ENCODE measurements at regions not wholly inside any gene's neighbourhood (a gene's known extent, or its start where the extent isn't known, plus 50 kb on each side); places are given as distances from the start of the nearest gene placed in this dataset.

DNA sequence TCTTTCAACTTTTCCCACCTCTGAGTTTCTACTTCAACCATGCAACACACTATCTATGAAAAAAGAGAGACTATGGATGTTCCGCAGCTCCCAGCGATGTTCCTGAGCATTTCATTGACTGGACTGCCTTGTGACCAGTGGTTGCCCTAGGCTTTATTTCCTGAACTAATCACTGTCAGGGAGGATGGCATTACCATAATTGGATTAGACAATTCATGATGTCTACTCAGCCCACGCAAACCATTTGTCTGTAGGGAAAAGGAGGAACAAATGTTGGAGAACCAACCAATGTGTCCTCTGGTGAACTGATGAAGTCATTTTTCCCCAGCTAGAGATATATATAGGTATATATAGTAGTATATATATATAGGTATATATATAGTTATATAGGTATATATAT, 229.3 kb upstream of the MCTP2 start:
- ATAC-seq, result no peak

DNA sequence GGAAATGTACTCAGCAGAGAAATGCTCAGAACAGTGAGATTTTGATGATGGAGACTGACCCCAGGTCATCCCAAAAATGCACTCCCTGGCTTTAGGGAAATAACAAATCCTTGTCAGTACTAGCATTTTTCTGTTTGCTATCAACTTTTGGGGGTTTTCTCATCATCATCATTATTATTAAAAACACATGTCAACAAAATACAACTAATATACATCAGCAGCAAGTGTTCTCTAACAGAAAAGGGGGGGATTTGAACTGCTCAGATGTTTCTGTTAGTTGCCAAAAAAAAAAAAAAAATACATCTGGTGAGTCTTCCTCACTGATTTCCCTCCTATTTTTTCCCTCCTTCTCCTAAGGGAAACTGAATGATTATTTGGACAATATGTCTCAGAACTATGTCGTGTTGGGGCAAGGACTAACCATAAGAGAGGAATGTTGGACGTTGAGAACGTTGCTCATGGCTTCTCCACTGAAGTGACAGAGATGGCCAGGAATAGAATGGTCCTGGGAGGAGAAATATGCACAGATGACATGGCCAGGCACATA, 230.0 kb upstream of the MCTP2 start:
- no peak for ATAC-seq

DNA sequence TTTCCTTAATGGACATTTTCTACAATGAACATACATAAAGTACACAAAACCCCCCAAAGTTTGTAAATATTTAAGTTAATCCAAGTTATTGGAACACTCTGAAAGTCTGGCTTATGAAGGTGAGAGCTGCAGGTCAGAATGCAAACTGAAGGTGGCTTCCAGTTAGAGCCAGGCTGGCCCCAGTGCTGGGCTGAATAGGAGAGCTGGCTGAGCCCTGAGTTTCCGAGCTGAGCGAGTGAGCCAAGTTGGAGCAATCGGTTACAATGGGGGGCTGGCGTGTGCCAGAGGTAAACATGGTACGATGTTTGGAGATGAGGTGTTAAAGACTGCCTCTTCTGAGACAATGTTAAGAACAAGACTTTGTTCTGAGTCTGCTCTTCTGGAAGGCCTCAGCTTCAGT, 230.8 kb upstream of the MCTP2 start:
- ATAC-seq, result no peak

DNA sequence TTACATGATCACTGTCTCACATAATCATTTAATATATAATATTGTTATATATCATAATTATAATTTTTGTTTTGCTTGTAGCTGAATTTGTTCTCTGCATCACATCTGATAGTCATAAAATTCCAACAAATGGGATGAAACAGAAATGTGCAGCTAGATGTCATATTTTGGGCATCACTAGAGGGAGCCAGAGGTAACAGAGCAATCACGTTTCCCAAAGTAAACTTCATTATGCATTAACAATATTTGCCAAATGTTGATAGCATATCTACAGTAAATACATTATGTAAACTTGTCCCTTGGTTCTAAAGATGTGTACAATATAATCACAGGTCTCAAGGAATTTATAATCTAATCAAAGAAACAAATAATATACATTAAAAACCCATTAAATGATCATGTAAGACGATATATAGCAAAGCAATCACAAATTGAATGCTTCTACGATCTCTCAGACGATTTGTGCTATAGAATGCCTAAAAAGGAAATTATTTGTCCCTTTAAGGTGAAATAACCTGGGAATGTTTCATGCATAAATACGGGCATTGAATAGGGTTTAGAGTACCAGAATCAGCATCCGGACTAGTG, 234.2 kb upstream of the MCTP2 start:
- no peak for ATAC-seq

DNA sequence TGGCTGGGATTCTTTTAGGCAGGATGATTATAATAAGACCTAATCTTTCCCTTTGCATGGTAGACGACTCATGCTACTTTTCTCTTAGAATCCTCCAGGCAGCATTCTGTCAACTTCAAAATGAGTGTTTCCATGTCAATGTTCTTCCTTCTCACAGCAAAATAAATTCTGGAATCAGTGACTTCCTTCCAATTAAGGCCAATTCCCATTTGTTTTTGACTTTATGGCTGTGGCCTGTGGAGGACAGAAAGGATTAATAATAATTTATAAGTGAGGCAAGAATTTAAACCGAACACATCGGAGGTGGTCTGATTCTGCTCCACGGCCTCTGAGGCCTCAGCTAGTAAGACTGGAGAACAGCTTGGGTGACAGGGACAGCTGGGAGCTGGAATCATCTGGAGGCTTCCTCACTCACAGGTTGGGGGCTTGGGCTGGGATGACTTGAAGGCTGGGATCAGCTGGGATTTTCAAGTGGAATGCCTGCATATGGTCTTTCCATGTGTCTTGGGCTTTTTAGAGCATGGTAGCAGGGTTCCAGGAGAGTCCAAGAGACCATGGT, 241.8 kb upstream of the MCTP2 start:
- no peak for ATAC-seq

DNA sequence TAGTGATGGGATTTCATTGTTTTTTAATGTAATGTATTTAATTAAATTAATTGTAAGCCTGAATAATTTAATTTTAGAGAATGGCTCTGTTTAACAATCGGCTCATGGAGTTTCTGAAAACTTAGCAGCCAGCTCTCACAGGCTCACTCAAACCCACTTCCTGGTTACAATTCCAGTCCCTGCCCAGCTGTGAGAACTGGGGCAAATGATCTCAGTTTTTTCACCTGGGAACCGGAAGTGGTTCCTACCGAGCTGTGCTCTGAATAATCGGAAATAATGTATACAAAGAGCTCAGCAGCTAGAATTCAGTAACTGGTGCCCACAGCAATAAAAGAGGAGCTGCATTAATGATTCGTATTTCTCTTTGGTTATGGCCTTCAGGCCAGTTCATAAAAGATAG, 244.3 kb upstream of the MCTP2 start:
- no peak for ATAC-seq

DNA sequence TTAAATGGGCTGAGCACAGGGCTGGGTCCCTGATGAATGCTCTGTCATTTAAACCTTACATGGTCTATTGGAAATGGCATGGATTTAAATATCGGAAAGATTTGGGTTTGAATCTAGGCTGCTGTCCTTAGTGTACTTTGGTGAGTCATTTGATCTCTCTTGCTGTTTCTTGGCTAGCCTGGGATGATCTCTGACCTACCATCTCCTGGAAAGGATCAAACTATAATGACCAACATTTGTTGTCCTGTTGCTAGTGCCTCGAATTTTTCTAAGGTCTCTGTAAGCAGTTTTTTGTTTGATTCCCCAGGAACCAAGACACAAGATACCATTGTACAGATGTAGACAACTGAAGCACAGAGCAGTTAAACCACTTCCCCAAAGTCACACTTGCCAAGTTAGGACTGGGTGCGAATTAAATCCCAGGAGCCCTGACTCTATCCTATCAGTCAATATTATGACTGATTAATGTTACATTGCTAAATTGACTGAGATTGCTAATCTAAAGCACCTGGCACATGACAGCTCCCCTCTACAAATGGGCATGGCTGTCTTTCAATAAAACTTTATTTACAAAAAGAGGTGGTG, 244.9 kb upstream of the MCTP2 start:
- ATAC-seq, result no peak

DNA sequence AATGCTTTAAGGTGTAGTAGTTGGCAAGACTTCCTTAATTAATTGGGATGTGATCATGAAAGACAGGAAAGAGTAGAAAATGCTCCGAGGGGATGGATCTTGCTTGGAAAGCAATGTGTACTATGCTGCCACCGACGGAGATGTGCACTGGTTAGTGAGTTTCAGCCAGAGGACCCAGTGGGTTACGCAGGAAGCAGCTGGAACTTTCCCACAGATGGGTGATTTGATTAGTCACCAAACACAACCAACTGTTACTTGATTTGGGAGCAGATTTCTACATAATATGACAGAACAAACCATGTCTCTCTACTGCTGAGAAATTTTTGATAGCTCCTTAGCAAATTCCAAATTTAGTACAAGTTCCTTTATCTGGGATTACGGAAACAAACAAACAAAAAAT, 245.4 kb upstream of the MCTP2 start:
- no peak for ATAC-seq

DNA sequence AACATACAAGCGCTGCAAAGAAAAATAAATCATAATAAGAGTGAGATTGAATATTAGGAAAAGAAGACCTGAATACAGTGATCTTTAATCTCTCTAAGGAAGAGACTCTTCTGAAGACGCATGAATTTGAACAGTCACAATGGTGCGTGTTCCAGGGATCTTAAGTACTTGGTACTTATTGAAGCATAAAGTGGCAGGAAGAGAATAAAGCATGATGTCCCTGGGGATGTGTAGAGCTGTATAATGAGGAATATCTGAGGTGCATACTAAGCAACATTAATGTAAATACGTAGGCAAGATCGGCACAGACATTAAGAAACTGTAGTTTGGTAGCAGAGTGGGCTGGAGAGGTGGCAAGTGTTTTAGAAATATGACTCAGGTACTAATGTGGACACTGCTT, 246.2 kb upstream of the MCTP2 start:
- no peak for ATAC-seq

DNA sequence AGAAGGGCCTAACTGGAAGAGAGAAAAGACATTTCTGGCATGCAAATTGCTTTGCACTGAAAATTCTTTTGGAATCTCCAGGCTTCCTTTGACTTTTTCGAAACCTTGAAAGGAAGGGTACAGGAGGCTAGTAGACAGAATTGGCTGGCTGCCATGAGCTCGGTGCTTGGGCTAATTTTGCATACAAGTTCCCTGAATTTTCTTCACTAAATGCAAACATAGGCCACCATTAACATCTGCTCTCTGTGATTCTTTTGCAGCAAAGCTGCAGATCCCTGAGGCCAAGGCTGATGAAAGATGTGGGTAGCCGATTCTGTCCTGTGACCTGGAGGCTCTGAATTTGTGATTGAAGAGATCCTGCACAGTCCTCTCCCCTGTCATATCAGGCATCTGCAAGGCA, 247.8 kb upstream of the MCTP2 start:
- ATAC-seq, result no peak

DNA sequence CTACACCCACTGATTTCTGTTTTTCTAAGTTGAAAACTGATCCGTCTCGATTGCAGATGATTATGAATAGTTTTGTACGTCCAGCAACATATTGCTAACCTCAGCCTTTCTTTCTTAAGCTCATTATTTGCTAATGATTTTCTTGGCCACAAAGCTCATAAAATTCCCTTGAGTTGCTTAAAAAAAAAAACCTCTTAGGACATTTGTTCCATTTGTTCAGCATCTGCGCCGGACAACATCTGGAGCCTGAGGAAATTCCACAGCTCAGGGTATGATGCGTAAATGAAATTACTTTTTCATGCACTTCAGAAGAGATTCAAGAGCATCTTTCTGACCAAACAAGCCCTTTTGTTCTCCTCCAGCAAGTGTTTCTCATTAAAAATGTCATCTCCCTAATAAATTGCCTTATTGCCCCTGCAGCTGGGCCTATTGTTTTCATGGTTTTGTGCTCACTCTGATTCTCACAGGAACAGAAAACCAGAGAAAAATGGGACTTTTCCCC, 249.1 kb upstream of the MCTP2 start:
- ATAC-seq, result no peak

DNA sequence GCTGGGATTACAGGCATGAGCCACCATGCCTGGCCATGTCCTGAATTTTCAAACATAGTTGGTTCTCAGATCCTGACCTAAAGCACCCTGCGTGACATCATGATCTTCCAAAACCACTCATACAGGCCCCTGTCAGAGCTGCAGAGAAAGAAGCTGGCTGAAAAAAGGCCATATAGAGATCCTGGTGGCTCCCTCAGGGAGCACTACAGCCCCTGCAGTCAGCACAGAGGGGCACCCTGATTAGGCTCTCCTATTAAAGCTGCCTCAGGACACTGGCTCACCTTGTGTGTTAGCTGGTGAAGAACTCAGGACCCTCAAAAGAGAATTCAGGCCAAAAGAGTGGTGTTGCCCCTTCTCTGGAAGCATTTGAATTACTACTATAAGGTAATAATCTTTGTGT, 249.7 kb upstream of the MCTP2 start:
- no peak for ATAC-seq

DNA sequence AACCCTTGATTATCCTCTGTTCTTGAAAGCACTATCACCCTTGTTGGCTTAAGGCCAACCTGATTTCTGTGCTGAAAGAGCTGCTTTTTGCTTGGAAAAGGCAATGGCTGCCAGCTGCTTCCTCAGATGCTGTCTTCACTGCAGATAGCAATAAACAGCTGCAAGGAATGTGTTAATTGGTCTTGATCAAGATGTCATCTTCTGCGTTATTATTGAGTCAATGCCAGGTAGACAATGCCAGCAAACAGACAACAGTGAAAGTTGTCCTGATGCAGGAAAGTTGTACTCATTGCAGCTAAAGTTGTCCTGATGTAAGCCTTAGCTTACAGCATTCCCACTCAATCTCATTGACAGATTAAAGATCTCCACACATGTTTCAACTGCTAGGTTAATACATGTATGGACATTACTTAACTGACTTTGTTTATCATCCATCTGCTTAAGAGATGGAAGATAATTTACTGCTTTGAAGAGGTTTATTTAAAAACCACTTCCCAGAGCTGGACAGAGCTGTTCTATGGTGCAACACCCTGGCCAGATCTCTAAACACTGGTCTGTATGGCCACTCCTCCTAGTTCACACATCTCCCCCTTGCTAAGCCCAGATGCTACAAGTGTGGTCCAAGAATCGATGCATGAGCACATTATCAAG, 251.0 kb upstream of the MCTP2 start:
- ATAC-seq, result no peak

DNA sequence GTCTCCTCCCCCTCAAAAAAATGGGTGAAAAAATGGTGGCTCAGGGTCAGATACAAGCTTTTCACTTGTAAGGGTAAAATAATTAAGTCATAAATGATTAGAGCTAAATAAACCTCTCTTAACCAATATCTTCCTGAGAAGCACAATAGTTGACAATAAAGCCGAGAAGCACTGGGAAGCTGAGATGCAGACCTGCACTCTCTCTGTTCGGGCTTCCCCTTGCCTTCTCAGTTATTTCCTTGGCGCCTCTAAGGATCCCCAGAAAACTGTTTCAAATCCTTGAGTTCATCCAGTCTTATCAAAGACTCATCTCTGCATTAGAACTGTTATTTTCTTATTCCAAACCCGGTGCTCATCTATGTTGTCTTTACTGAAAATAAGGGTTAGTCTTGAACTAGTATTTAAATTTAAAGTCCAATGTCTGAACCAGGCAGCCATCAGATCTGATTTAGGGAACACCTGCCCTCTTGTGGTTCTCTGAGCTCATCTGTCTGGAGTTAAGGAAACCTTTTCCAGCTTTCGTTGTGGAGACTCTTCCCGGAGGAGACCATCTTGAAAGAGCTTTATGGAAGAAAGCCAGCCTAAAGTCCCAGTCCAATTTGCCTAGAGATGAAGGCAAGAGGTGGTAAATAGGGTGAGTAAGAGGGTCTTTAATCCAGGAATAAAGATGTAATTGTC, 256.4 kb upstream of the MCTP2 start:
- ATAC-seq, result peak; percentile 61

DNA sequence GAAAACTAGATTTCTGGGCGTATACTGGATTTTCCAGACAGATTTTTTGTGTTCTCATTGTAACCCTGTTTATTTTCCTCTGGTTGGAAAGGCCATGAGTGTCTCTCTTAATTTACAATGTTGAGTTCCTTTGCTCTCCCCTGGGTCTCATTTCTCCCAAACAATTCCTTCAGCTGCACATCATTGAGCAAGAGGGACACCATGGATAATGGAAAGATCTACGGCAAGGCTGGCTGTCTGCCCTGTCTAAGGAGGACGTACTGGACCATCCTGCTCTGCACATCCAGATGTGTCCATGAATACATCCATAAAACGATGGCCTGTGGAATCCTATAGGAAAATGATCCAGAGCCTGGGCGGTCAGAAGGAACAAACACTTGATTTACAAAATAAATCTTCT, 258.1 kb upstream of the MCTP2 start:
- ATAC-seq, result no peak

DNA sequence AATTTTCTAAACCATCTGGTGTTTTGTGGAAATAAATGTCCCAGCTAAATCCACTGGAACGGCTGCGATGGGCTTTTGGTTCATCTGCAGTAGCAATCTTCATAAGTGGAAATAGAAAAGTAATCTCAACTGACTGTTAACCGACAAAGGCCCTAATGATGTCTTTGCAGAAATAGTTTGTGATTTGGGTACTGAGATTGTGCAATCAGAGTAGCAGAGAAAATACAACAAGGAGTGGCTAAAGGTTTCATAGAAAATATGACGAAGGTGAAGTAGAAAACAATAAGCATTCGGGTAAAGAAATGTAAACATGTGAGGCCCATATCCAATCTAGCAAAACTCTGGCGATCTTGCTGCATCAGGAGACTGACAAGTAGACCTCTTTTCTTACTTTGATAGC, 262.6 kb upstream of the MCTP2 start:
- no peak for ATAC-seq

DNA sequence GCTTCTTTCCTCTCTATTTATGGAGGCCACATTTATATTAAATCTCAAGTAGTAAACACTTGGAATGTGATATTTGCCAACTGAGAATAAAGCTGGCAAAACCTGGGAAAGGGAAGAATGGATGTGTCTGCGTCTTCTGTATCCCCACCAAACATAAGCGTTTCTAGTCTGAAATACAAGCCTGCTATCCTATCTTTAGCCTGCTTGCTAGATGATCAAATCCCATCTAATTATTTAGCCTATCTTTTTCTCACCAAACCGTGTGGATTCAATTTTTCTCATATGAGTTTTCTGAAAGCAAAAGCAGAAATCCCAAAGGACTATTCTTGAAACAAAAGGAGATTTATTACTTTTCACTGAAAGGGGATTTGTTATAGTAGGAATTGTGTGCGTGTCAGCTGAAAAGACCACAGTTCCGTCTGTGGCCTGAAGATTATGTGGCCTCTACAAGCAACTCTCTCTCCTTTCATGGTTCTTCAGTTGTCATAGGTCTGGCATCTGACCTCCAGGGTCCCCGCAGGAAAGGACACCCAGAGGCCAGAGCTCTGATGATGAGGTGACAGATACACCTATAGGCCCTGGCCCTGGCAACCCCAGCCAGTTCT, 266.0 kb upstream of the MCTP2 start:
- no peak for ATAC-seq

DNA sequence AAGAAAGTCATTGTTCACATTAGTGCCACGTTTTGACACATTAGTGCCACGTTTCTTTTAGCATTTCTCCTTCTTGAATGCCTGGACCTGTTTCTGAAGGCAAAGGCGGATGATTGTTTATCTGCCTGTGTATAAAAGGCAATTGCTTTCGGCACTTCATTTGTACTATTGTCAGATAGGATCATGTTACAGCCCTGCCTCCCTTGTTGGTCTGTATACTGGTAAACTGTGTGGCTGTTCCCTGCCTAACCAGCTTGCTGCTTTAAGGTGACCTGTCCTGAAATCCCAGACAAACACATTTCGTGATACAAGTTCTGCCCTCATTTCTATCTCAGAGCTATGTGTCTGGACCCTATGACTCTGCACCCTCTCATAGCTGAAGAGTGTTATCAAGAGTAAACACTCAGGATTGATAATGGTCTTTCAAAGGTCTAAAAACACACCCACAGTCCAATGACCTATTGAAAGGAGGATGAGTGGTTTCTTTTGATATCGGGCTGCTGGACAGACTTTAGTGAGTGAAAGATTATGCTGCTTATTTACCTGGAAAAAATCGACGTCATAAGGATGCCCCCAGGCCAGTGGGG, 276.3 kb upstream of the MCTP2 start:
- no peak for ATAC-seq

DNA sequence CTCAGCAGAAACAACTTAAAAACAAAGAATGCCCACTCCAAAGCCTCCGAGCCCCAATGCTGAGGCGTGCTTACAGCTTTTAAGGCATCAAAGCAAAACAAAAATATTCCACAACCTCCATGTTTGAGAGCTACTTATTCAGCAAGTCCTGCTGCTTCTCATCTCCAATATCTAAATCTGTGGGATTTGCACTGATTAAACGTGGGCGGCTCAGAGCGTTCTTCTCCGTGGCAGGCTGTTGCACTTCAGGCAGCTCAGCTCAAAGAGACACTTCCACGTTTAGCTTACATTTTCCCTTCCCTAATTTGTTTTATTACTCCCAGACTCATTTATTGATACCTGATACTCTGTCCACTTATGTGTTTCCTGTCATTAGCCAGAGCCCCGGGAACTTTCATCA, 282.6 kb upstream of the MCTP2 start:
- no peak for ATAC-seq

DNA sequence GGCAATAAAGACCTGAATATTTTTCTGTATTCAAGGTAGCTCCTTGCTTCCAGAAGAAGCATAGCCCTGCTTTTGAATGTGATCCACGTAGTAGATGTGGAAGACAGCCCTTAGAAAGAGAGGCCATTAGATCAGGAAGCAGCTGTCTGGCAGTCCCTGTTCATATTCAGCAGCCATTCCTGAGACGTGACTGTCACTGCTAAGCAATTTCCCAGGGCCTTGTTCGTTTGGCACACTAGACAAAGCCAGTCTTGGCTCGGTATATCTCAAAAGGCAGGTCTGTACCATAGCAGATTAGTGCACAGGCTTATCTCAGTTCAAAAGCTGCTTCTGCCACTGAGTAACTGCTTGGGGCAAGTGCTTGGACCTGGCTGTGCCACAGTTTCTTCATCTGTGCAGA, 287.8 kb upstream of the MCTP2 start:
- peak; percentile 81 for ATAC-seq

DNA sequence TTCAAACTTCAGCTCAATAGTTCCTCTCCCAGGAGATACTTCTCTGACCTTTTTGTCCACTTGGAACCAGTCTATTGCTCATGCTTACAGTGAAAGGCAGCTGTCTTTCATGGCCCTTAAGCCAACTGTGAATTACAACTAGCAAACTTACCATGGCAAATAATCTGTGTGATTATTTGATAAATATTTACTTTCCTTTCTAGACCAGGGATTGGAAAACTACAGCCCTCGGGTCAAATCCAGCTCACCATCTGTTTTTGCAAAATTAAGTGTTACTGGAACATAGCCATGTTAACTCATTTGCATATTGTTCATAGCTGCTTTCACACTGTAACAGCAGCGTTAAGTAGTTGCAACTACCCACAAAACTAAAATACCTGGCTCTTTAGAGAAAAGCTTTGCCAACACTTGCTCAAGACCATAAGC, 289.1 kb upstream of the MCTP2 start:
- peak; percentile 82 for ATAC-seq

DNA sequence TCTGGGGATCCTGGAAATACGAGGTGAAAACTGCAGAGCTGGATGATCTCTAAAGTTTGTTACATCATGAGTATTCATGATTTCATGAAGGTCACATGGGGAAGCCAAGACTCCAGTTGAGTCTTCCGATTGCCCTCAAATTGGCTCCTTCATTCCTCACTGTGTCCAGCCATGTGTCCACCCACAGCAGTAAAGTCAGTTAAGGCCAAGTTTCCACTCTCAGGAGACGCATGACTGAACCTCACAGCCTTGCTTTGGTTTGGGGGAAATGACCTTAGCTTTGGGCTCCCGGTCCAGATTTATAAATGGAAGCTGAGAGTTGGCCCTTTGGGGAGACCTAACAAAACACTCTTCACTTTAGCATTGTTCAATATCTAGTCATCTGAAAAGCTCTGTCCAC, 289.7 kb upstream of the MCTP2 start:
- no peak for ATAC-seq

Data from esophagus mucosa (tissue), 1 donor.